ENCODE measurements at regions not wholly inside any gene's neighbourhood (a gene's known extent, or its start where the extent isn't known, plus 50 kb on each side); places are given as distances from the start of the nearest gene placed in this dataset.
"Not testable (repeated sequence)": the region's sequence is repeated elsewhere in the genome, so short reads cannot be mapped to it uniquely, and the experiment has no call there.

GRCh38 chr21:9006111-9006510 is 1515.3 kb upstream of the TPTE start:
- TF ChIP-seq CEBPB (IDR thresholded peaks at IDR 0.05); RFX5 (IDR thresholded peaks at IDR 0.05); CTCF (IDR thresholded peaks at IDR 0.05); ESRRA (IDR thresholded peaks at IDR 0.05; ENCODE audit: borderline replicate concordance, low read length); CBX2 (IDR thresholded peaks at IDR 0.05; ENCODE audit: borderline replicate concordance, low read depth); PBX3 (IDR thresholded peaks at IDR 0.05); MAZ (IDR thresholded peaks at IDR 0.05; ENCODE audit: borderline replicate concordance, low read depth, low read length); JUN (IDR thresholded peaks at IDR 0.05); MYC (IDR thresholded peaks at IDR 0.05; ENCODE audit: borderline replicate concordance, low read length); ZFP36 (IDR thresholded peaks at IDR 0.05; ENCODE audit: borderline replicate concordance, partially characterized antibody); ELK1 (IDR thresholded peaks at IDR 0.05; ENCODE audit: low read depth, low read length); CHD2 (IDR thresholded peaks at IDR 0.05; ENCODE audit: low read length, partially characterized antibody); HMGXB4 (CRISPR knock-in tag; IDR thresholded peaks at IDR 0.05; ENCODE audit: borderline replicate concordance): not testable (repeated sequence)

Measured in A549 (cell line).